ENCODE measurements at regions not wholly inside any gene's neighbourhood (a gene's known extent, or its start where the extent isn't known, plus 50 kb on each side); places are given as distances from the start of the nearest gene placed in this dataset.

GRCh38 chr2:10196948-10197696 lies 74.6 kb downstream of the RRM2 start:
- TF ChIP-seq CTCF (IDR thresholded peaks at IDR 0.05), result no peak
- no peak for TF ChIP-seq POLR2A (IDR thresholded peaks at IDR 0.05)

All from adrenal gland (tissue), 5 donors.